Neuronal stem cell (in vitro differentiated cells): ENCODE measurements at regions not wholly inside any gene's neighbourhood (a gene's known extent, or its start where the extent isn't known, plus 50 kb on each side); places are given as distances from the start of the nearest gene placed in this dataset.
"Not testable (repeated sequence)": the region's sequence is repeated elsewhere in the genome, so short reads cannot be mapped to it uniquely, and the experiment has no call there.

Experiments
- DNase-seq: peaks from one replicate; pipeline ENCODE4 v3.0.0-alpha.2; 2013; ENCODE audit warnings: low spot score
- H2AFZ ChIP-seq: one replicate; pipeline ENCODE4 v1.6.1; 2013; ENCODE audit warnings: mild to moderate bottlenecking, low read length, inconsistent platforms
- H2AK5ac ChIP-seq: 2 replicates; pipeline ENCODE4 v1.6.1; 2013; ENCODE audit warnings: low read depth, mild to moderate bottlenecking, inconsistent platforms, low read length, moderate library complexity, mixed read lengths
- H2BK120ac ChIP-seq: 2 replicates; pipeline ENCODE4 v1.6.1; 2013; ENCODE audit warnings: low read depth, mild to moderate bottlenecking, inconsistent platforms, low read length, moderate library complexity, mixed read lengths
- H2BK12ac ChIP-seq: one replicate; pipeline ENCODE4 v1.6.1; 2013; ENCODE audit warnings: low read length, inconsistent platforms
- H2BK15ac ChIP-seq: 2 replicates; pipeline ENCODE4 v1.6.1; 2013; ENCODE audit warnings: mild to moderate bottlenecking, low read length, inconsistent platforms, mixed read lengths
- H2BK5ac ChIP-seq: one replicate; pipeline ENCODE4 v1.6.1; 2013; ENCODE audit warnings: inconsistent platforms, mild to moderate bottlenecking, low read length, moderate library complexity
- H3K14ac ChIP-seq: one replicate; pipeline ENCODE4 v1.6.1; 2013; ENCODE audit warnings: low read length, inconsistent platforms
- H3K18ac ChIP-seq: 2 replicates; pipeline ENCODE4 v1.6.1; 2013; ENCODE audit warnings: low read length, inconsistent platforms
- H3K23ac ChIP-seq: 2 replicates; pipeline ENCODE4 v1.6.1; 2013; ENCODE audit warnings: low read depth, mild to moderate bottlenecking, mixed read lengths, low read length, inconsistent platforms; ENCODE audit not compliant: poor library complexity
- H3K27ac ChIP-seq: replicated peaks from 3 replicates; pipeline ENCODE4 v1.5.1; 2013; ENCODE audit warnings: low read length, inconsistent platforms
- H3K27me3 ChIP-seq, 3 experiments: 2 replicates each; pipeline ENCODE4 v1.6.1; 2013; ENCODE audit warnings: low read length in 3 of 3, mild to moderate bottlenecking in 2 of 3, inconsistent platforms in 1 of 3, low read depth in 1 of 3, mixed read lengths in 1 of 3, moderate library complexity in 1 of 3; ENCODE audit not compliant: control insufficient read depth in 3 of 3, insufficient read depth in 3 of 3
- H3K36me3 ChIP-seq, 2 donors: replicated peaks in 1 of 2; 2 replicates each; pipeline ENCODE4 v1.6.1; 2013; ENCODE audit warnings: low read length in 2 of 2; ENCODE audit not compliant: control insufficient read depth in 2 of 2, insufficient read depth in 2 of 2
- H3K4ac ChIP-seq: 2 replicates; pipeline ENCODE4 v1.6.1; 2013; ENCODE audit warnings: inconsistent platforms, mild to moderate bottlenecking, low read length, moderate library complexity
- H3K4me1 ChIP-seq, 2 donors: 1 replicate in 1 of 2; 2 replicates in 1 of 2; pipeline ENCODE4 v1.6.1; 2013; ENCODE audit warnings: low read length in 2 of 2, low read depth in 1 of 2; ENCODE audit not compliant: control insufficient read depth in 2 of 2, insufficient read depth in 1 of 2
- H3K4me2 ChIP-seq: one replicate; pipeline ENCODE4 v1.6.1; 2013; ENCODE audit warnings: mild to moderate bottlenecking, low read length, inconsistent platforms; ENCODE audit not compliant: insufficient read depth, poor library complexity, severe bottlenecking
- H3K4me3 ChIP-seq, 2 donors: 2 replicates each; pipeline ENCODE4 v1.5.1; 2013; ENCODE audit warnings: low read length in 2 of 2, mild to moderate bottlenecking in 2 of 2, inconsistent platforms in 1 of 2, moderate library complexity in 1 of 2
- H3K79me1 ChIP-seq: one replicate; pipeline ENCODE4 v1.6.1; 2013; ENCODE audit warnings: low read depth, mild to moderate bottlenecking, inconsistent platforms, low read length, moderate library complexity
- H3K9ac ChIP-seq: one replicate; pipeline ENCODE4 v1.6.1; 2013; ENCODE audit warnings: mild to moderate bottlenecking, low read depth, low read length, inconsistent platforms; ENCODE audit not compliant: poor library complexity
- H3K9me3 ChIP-seq, 2 donors: replicated peaks in 1 of 2; 2 replicates each; pipeline versions ENCODE3 to v1.6.1; 2013; ENCODE audit warnings: low read length in 2 of 2, mild to moderate bottlenecking in 2 of 2, inconsistent platforms in 1 of 2, low read depth in 1 of 2, mixed read lengths in 1 of 2, moderate library complexity in 1 of 2; ENCODE audit not compliant: control insufficient read depth in 2 of 2, insufficient read depth in 1 of 2
- H4K8ac ChIP-seq: one replicate; pipeline ENCODE4 v1.6.1; 2013; ENCODE audit warnings: low read depth, mild to moderate bottlenecking, inconsistent platforms, low read length, moderate library complexity
- H4K91ac ChIP-seq: one replicate; pipeline ENCODE4 v1.6.1; 2013; ENCODE audit warnings: low read length, low read depth, mild to moderate bottlenecking, inconsistent platforms; ENCODE audit not compliant: poor library complexity
- WGBS, 2 donors: extraction: QIAGEN DNeasy Blood & Tissue Kit; methylation state at CpG; one replicate each; pipeline ENCODE4 v1.1.7; 2013; ENCODE audit warnings: missing lambda C conversion rate in 2 of 2, mixed read lengths in 1 of 2; ENCODE audit not compliant: insufficient read length in 2 of 2, insufficient replicate concordance in 1 of 2; ENCODE audit errors: extremely low coverage in 2 of 2; 5-methylcytosine and 5-hydroxymethylcytosine counted together

- WGBS, 2 donors: no CpG with 5 or more reads among the region's 2 CpGs
- Histone ChIP-seq H3K4me3 (no peak overlapping the region), H3K4me1 (no peaks in the 10 kb centered on the region), H3K79me1 (no peaks in the 10 kb centered on the region), H3K14ac (no peak overlapping the region), H2AK5ac (no peak overlapping the region), H3K27ac (no peak overlapping the region), H2AFZ (no peak overlapping the region), H3K9me3 (peaks cover 6 to 7% of the 10 kb centered on the region in 2 donors), H4K91ac (no peak overlapping the region), H3K4me2 (no peak overlapping the region), H4K8ac (no peak overlapping the region), H3K4ac (no peak overlapping the region), H3K23ac (no peak overlapping the region), H3K18ac (no peak overlapping the region), H3K9ac (no peak overlapping the region), H2BK15ac (no peak overlapping the region), H2BK5ac (no peak overlapping the region), H2BK12ac (no peak overlapping the region), H3K36me3 (no peaks in the 10 kb centered on the region), H2BK120ac (no peak overlapping the region), H3K27me3 (no peaks in the 10 kb centered on the region)
- no peak for DNase-seq
These were observed 968.6 kb upstream of the USP15 start for GRCh38 chr12:61291647-61292046.

- H3K4ac ChIP-seq, H3K4me1 ChIP-seq, DNase-seq, H4K8ac ChIP-seq, H2AFZ ChIP-seq, H2BK12ac ChIP-seq, H3K9ac ChIP-seq, H3K27me3 ChIP-seq, H2BK120ac ChIP-seq, H2AK5ac ChIP-seq, H4K91ac ChIP-seq, H3K18ac ChIP-seq, H3K14ac ChIP-seq, H3K27ac ChIP-seq, H3K79me1 ChIP-seq, H2BK15ac ChIP-seq, H3K23ac ChIP-seq, H3K4me2 ChIP-seq, H3K9me3 ChIP-seq, H3K4me3 ChIP-seq, H3K36me3 ChIP-seq, H2BK5ac ChIP-seq: not testable (repeated sequence)
- WGBS, 2 donors: no CpG with 5 or more reads among the region's 13 CpGs
These were observed 966.2 kb upstream of the USP15 start for GRCh38 chr12:61294011-61294410.

- H2AK5ac ChIP-seq: no peak overlapping the region
- H3K23ac ChIP-seq: no peak overlapping the region
- no CpG with 5 or more reads among the region's 2 CpGs for WGBS, 2 donors
- H2AFZ ChIP-seq: no peak overlapping the region
- no peak overlapping the region for H3K4me3 ChIP-seq
- no peaks in the 10 kb centered on the region for H3K27me3 ChIP-seq
- H2BK12ac ChIP-seq: no peak overlapping the region
- no peaks in the 10 kb centered on the region for H3K4me1 ChIP-seq
- H3K14ac ChIP-seq: no peak overlapping the region
- no peak overlapping the region for H3K4ac ChIP-seq
- H2BK15ac ChIP-seq: no peak overlapping the region
- no peaks in the 10 kb centered on the region for H3K79me1 ChIP-seq
- H3K4me2 ChIP-seq: no peak overlapping the region
- no peak for DNase-seq
- no peaks in the 10 kb centered on the region for H3K9me3 ChIP-seq
- no peak overlapping the region for H4K91ac ChIP-seq
- H2BK5ac ChIP-seq: no peak overlapping the region
- no peak overlapping the region for H2BK120ac ChIP-seq
- no peak overlapping the region for H4K8ac ChIP-seq
- H3K18ac ChIP-seq: no peak overlapping the region
- no peak overlapping the region for H3K27ac ChIP-seq
- no peak overlapping the region for H3K9ac ChIP-seq
- no peaks in the 10 kb centered on the region for H3K36me3 ChIP-seq
These were observed 958.4 kb upstream of the USP15 start for GRCh38 chr12:61301817-61302216.

DNA sequence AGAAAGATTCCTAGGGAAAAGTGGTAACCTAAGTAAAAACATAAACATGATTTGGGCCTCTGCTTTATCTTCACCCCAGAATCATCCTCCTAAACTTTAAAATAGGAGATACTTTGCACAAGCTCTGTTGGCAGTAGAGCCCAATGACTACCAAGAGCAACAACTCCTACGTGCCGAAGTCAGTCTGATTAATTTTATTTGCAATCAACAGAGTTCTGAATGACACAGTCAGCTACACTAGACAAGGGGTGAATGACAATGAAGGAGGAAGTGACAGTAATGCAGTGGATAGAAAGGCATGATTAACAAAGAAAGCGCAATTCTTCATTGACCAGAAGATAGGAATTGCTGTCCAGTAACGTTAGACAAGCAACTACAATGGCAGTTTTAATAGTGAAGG lies 957.9 kb upstream of the USP15 start:
- no CpG with 5 or more reads among the region's 4 CpGs for WGBS, 2 donors
- no peak overlapping the region for H3K14ac ChIP-seq

More for the DNA sequence above, 957.9 kb upstream of the USP15 start:
- H3K4me1 ChIP-seq: no peaks in the 10 kb centered on the region
- peak overlapping the region; percentile 18 for H3K4me2 ChIP-seq
- H2BK12ac ChIP-seq: no peak overlapping the region
- H3K4me3 ChIP-seq: no peak overlapping the region
- no peak overlapping the region for H2AK5ac ChIP-seq
- no peaks in the 10 kb centered on the region for H3K9me3 ChIP-seq
- DNase-seq: no peak
- H3K79me1 ChIP-seq: no peaks in the 10 kb centered on the region
- no peak overlapping the region for H2AFZ ChIP-seq
- no peak overlapping the region for H3K23ac ChIP-seq
- no peak overlapping the region for H2BK120ac ChIP-seq
- H2BK5ac ChIP-seq: no peak overlapping the region
- H4K8ac ChIP-seq: no peak overlapping the region
- H2BK15ac ChIP-seq: no peak overlapping the region
- H3K4ac ChIP-seq: no peak overlapping the region
- no peaks in the 10 kb centered on the region for H3K36me3 ChIP-seq
- no peaks in the 10 kb centered on the region for H3K27me3 ChIP-seq
- no peak overlapping the region for H3K9ac ChIP-seq
- no peak overlapping the region for H3K27ac ChIP-seq
- H3K18ac ChIP-seq: no peak overlapping the region
- no peak overlapping the region for H4K91ac ChIP-seq
